ENCODE measurements at regions not wholly inside any gene's neighbourhood (a gene's known extent, or its start where the extent isn't known, plus 50 kb on each side); places are given as distances from the start of the nearest gene placed in this dataset.

GRCh38 chr3:15892311-15893227 is 94.8 kb upstream of the ANKRD28 start:
- FAIRE-seq (no peak), DNase-seq (ENCODE audit: low read depth) (peak; percentile 28)
- no peaks in the 10 kb centered on the region for H3K36me3 ChIP-seq (ENCODE audit: control insufficient read depth, insufficient read depth, low read length)
- no peak for TF ChIP-seq CTCF (IDR thresholded peaks at IDR 0.05; ENCODE audit: insufficient read depth, low read length, severe bottlenecking)
- no peak overlapping the region for H3K4me3 ChIP-seq (ENCODE audit: low read depth, low read length)
- H3K27me3 ChIP-seq (ENCODE audit: control insufficient read depth, insufficient read depth, low read length), result no peaks in the 10 kb centered on the region

GRCh38 chr3:15894382-15894781 is 96.6 kb upstream of the ANKRD28 start:
- Histone ChIP-seq H3K36me3 (ENCODE audit: control insufficient read depth, insufficient read depth, low read length) (no peaks in the 10 kb centered on the region), H3K27me3 (ENCODE audit: control insufficient read depth, insufficient read depth, low read length) (no peaks in the 10 kb centered on the region), H3K4me3 (ENCODE audit: low read depth, low read length) (no peak overlapping the region)
- no peak for DNase-seq (ENCODE audit: low read depth)
- no peak for TF ChIP-seq CTCF (IDR thresholded peaks at IDR 0.05; ENCODE audit: insufficient read depth, low read length, severe bottlenecking)
- no peak for FAIRE-seq

GRCh38 chr3:15896500-15896899 is 98.7 kb upstream of the ANKRD28 start:
- TF ChIP-seq CTCF (IDR thresholded peaks at IDR 0.05; ENCODE audit: insufficient read depth, low read length, severe bottlenecking), result no peak
- no peaks in the 10 kb centered on the region for H3K27me3 ChIP-seq (ENCODE audit: control insufficient read depth, insufficient read depth, low read length)
- no peaks in the 10 kb centered on the region for H3K36me3 ChIP-seq (ENCODE audit: control insufficient read depth, insufficient read depth, low read length)
- FAIRE-seq (no peak), DNase-seq (ENCODE audit: low read depth) (no peak)
- H3K4me3 ChIP-seq (ENCODE audit: low read depth, low read length), result no peak overlapping the region

GRCh38 chr3:15899388-15899787 is 101.6 kb upstream of the ANKRD28 start:
- no peak for FAIRE-seq
- Histone ChIP-seq H3K27me3 (ENCODE audit: control insufficient read depth, insufficient read depth, low read length) (no peaks in the 10 kb centered on the region), H3K36me3 (ENCODE audit: control insufficient read depth, insufficient read depth, low read length) (no peaks in the 10 kb centered on the region), H3K4me3 (ENCODE audit: low read depth, low read length) (no peak overlapping the region)
- peak; percentile 69 for DNase-seq (ENCODE audit: low read depth)
- TF ChIP-seq CTCF (IDR thresholded peaks at IDR 0.05; ENCODE audit: insufficient read depth, low read length, severe bottlenecking), result no peak

GRCh38 chr3:15903164-15903563 is 105.4 kb upstream of the ANKRD28 start:
- Histone ChIP-seq H3K27me3 (ENCODE audit: control insufficient read depth, insufficient read depth, low read length) (no peaks in the 10 kb centered on the region), H3K4me3 (ENCODE audit: low read depth, low read length) (no peak overlapping the region), H3K36me3 (ENCODE audit: control insufficient read depth, insufficient read depth, low read length) (no peaks in the 10 kb centered on the region)
- FAIRE-seq, result no peak
- no peak for DNase-seq (ENCODE audit: low read depth)
- no peak for TF ChIP-seq CTCF (IDR thresholded peaks at IDR 0.05; ENCODE audit: insufficient read depth, low read length, severe bottlenecking)
